ENCODE measurements at regions not wholly inside any gene's neighbourhood (a gene's known extent, or its start where the extent isn't known, plus 50 kb on each side); places are given as distances from the start of the nearest gene placed in this dataset.

DNA sequence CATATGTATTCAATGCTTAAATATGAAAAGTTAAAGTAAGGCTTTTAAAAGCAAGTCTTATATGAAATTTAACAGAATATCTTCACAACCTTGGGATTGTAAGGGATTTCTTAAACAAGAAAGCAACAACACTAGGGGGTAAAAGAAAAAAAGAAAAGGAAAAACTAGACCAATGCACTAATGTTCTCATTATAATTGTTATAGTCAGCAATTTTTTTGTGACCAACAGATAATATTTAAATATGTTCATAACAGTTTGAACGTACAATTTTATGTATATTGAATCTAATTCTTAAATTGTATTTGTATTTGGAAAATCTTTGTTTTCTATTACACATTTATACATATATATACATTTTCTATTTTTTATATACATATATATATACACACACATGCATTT lies 1397.8 kb upstream of the ADGRB3 start:
- Histone ChIP-seq H3K9me3 (replicated peaks; ENCODE audit: control insufficient read depth, insufficient read depth, low read depth, low read length) (no peaks in the 10 kb centered on the region), H3K27me3 (ENCODE audit: control insufficient read depth in 2 of 2, insufficient read depth in 2 of 2, low read length in 2 of 2) (no peaks in the 10 kb centered on the region), H3K9me1 (ENCODE audit: control insufficient read depth, insufficient read depth, low read length) (no peaks in the 10 kb centered on the region), H3K4me3 (no peak overlapping the region), H3K79me2 (ENCODE audit: control insufficient read depth, insufficient read depth, low read length) (no peaks in the 10 kb centered on the region), H3K27ac (ENCODE audit: extremely low read depth, low read depth, low read length) (no peak overlapping the region), H4K20me1 (replicated peaks; ENCODE audit: control insufficient read depth, insufficient read depth, low read length) (no peaks in the 10 kb centered on the region), H3K36me3 (ENCODE audit: control insufficient read depth, insufficient read depth, low read length) (no peaks in the 10 kb centered on the region), H3K9ac (ENCODE audit: insufficient read depth in 1 of 2, low read depth in 2 of 2, low read length in 2 of 2) (no peak overlapping the region), H3K4me1 (replicated peaks in 1 of 2; ENCODE audit: control insufficient read depth in 2 of 2, insufficient read depth in 2 of 2, low read length in 2 of 2) (no peaks in the 10 kb centered on the region), H3K4me2 (ENCODE audit: insufficient read depth, low read length) (no peak overlapping the region), H2AFZ (ENCODE audit: low read depth, low read length) (no peak overlapping the region)
- no TSS peak for BruUV-seq (replicated peaks)
- TF ChIP-seq C11orf30 (IDR thresholded peaks at IDR 0.05; ENCODE audit: low read depth) (peak; percentile 81), TAF1 (IDR thresholded peaks at IDR 0.05; ENCODE audit: control insufficient read depth, extremely low read depth, insufficient read depth, low read length, severe bottlenecking) (no peak), ZBTB17 (CRISPR knock-in tag; IDR thresholded peaks at IDR 0.05) (no peak), ZSCAN29 (IDR thresholded peaks at IDR 0.05) (no peak), CEBPG (CRISPR knock-in tag; IDR thresholded peaks at IDR 0.05) (no peak), CEBPG (tag; conservative IDR thresholded peaks at IDR 0.05 in 1 of 2, IDR thresholded peaks at IDR 0.05 in 1 of 2) (no peak), XRCC3 (IDR thresholded peaks at IDR 0.05) (no peak), MAFG (tag; conservative IDR thresholded peaks at IDR 0.05) (peak; percentile 62), HDAC6 (IDR thresholded peaks at IDR 0.05; ENCODE audit: low read depth, low read length) (no peak), ID3 (CRISPR knock-in tag; IDR thresholded peaks at IDR 0.05) (no peak), ID3 (tag; IDR thresholded peaks at IDR 0.05) (no peak), ZNF316 (IDR thresholded peaks at IDR 0.05) (peak; percentile 92), PML (IDR thresholded peaks at IDR 0.05; ENCODE audit: low read length) (no peak), CCAR2 (IDR thresholded peaks at IDR 0.05; ENCODE audit: low read depth, low read length) (no peak), ETV6 (IDR thresholded peaks at IDR 0.05; ENCODE audit: borderline replicate concordance in 1 of 2, low read depth in 2 of 2, low read length in 1 of 2) (no peak), ETV6 (CRISPR knock-in tag; IDR thresholded peaks at IDR 0.05; ENCODE audit: borderline replicate concordance) (no peak), BACH1 (tag; IDR thresholded peaks at IDR 0.05) (no peak), L3MBTL2 (IDR thresholded peaks at IDR 0.05) (no peak), MAFF (IDR thresholded peaks at IDR 0.05; ENCODE audit: low read length) (peak; percentile 56; the same call in 1 of the 2 replicates), MAFK (IDR thresholded peaks at IDR 0.05; ENCODE audit: low read length) (peak; percentile 73; the same call in 1 of the 2 replicates), U2AF2 (optimal IDR thresholded peaks at IDR 0.05; ENCODE audit: low read depth, low read length) (no peak), RCOR1 (IDR thresholded peaks at IDR 0.05; ENCODE audit: borderline replicate concordance in 1 of 2, low read depth in 2 of 2, low read length in 2 of 2) (no peak), BRF1 (IDR thresholded peaks at IDR 0.05; ENCODE audit: borderline replicate concordance, extremely low read depth, insufficient read length) (no peak)
- TF ChIP-seq, protein P1, sequence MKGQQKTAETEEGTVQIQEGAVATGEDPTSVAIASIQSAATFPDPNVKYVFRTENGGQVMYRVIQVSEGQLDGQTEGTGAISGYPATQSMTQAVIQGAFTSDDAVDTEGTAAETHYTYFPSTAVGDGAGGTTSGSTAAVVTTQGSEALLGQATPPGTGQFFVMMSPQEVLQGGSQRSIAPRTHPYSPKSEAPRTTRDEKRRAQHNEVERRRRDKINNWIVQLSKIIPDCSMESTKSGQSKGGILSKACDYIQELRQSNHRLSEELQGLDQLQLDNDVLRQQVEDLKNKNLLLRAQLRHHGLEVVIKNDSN (CRISPR knock-in tag; IDR thresholded peaks at IDR 0.05) = no peak
- TF ChIP-seq, protein P2, sequence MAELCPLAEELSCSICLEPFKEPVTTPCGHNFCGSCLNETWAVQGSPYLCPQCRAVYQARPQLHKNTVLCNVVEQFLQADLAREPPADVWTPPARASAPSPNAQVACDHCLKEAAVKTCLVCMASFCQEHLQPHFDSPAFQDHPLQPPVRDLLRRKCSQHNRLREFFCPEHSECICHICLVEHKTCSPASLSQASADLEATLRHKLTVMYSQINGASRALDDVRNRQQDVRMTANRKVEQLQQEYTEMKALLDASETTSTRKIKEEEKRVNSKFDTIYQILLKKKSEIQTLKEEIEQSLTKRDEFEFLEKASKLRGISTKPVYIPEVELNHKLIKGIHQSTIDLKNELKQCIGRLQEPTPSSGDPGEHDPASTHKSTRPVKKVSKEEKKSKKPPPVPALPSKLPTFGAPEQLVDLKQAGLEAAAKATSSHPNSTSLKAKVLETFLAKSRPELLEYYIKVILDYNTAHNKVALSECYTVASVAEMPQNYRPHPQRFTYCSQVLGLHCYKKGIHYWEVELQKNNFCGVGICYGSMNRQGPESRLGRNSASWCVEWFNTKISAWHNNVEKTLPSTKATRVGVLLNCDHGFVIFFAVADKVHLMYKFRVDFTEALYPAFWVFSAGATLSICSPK (IDR thresholded peaks at IDR 0.05; ENCODE audit: borderline replicate concordance) = no peak
- no peak for ATAC-seq
- 0% methylated on average over 1 of the region's 1 CpG for WGBS (ENCODE audit: insufficient coverage, low coverage, missing lambda C conversion rate)
- in situ Hi-C loops (cut with MboI) = no loop called here
- CTCF ChIA-PET (ENCODE audit: low intra/inter-chr PET ratio) = no interaction called here
- POLR2A ChIA-PET = no interaction called here
- no peak for DNase-seq (ENCODE audit: extremely low read depth in 1 of 4, low spot score in 3 of 4)
- intact Hi-C loops (cut with micrococcal nuclease) = no loop called here
- no peak for FAIRE-seq

All from K562 (cell line).